HCT116 (cell line): ENCODE measurements at regions not wholly inside any gene's neighbourhood (a gene's known extent, or its start where the extent isn't known, plus 50 kb on each side); places are given as distances from the start of the nearest gene placed in this dataset.
A peak's percentile ranks its signal among the peaks of the same experiment; 100 is the strongest.

ENCODE experiments used
- EGR1 ChIP-seq: IDR thresholded peaks from 2 replicates; pipeline ENCODE4 v1.6.1; 2012; ENCODE audit warnings: low read depth
- EZH2 ChIP-seq: fragments of 200-600 bp; sonication (generic); IDR thresholded peaks from 2 replicates; pipeline ENCODE4 v1.6.1; 2017; ENCODE audit warnings: antibody characterized with exemption, mixed run types
- EZH2phosphoT487 ChIP-seq: fragments of 200-600 bp; IDR thresholded peaks from 2 replicates; pipeline ENCODE4 v1.6.1; 2018; ENCODE audit warnings: antibody characterized with exemption, borderline replicate concordance
- JUND ChIP-seq: IDR thresholded peaks from 2 replicates; pipeline ENCODE4 v1.6.1; 2012
- POLR2A ChIP-seq: IDR thresholded peaks from 2 replicates; pipeline ENCODE4 v1.7.0; 2011; ENCODE audit warnings: borderline replicate concordance; ENCODE audit not compliant: insufficient read depth, insufficient read length; ENCODE audit errors: extremely low read depth
- POLR2AphosphoS5 ChIP-seq: IDR thresholded peaks from 2 replicates; pipeline ENCODE4 v1.6.1; 2011; ENCODE audit warnings: mild to moderate bottlenecking, low read depth, low read length, moderate library complexity
- RAD21 ChIP-seq: IDR thresholded peaks from 2 replicates; pipeline ENCODE4 v1.6.1; 2012; ENCODE audit warnings: low read depth, mild to moderate bottlenecking
- SRF ChIP-seq: IDR thresholded peaks from 2 replicates; pipeline ENCODE4 v1.6.1; 2012; ENCODE audit warnings: low read depth
- TCF7L2 ChIP-seq: IDR thresholded peaks from 2 replicates; pipeline ENCODE4 v1.7.0; 2011; ENCODE audit warnings: borderline replicate concordance, inconsistent platforms; ENCODE audit not compliant: insufficient read depth, insufficient read length; ENCODE audit errors: extremely low read depth
- ZNF274 ChIP-seq: fragments of 200-500 bp; sonication (Bioruptor generic); IDR thresholded peaks from 2 replicates; pipeline ENCODE4 v1.6.1; 2014; ENCODE audit warnings: mild to moderate bottlenecking, low read depth, low read length, inconsistent platforms
- TF ChIP-seq, protein P1 (sequence below), 3 experiments: fragments of 200-600 bp in 1 of 3; sonication (generic) in 1 of 3; IDR thresholded peaks in 2 of 3; conservative IDR thresholded peaks in 1 of 3; 2 replicates each; pipeline ENCODE4 v1.5.1; 2012 to 2017; ENCODE audit warnings: low read depth in 2 of 3, low read length in 2 of 3, antibody characterized with exemption in 1 of 3, borderline replicate concordance in 1 of 3, control low read depth in 1 of 3, mild to moderate bottlenecking in 1 of 3, mixed read lengths in 1 of 3, mixed run types in 1 of 3, moderate library complexity in 1 of 3; ENCODE audit not compliant: insufficient read depth in 1 of 3
- TF ChIP-seq, protein P2 (sequence below): IDR thresholded peaks from 2 replicates; pipeline ENCODE4 v1.6.1; 2011; ENCODE audit warnings: mild to moderate bottlenecking, low read length, moderate library complexity; ENCODE audit not compliant: insufficient replicate concordance; ENCODE audit errors: extremely low read depth
- TF ChIP-seq, protein P3 (sequence below): IDR thresholded peaks from 2 replicates; pipeline ENCODE4 v1.6.1; 2012
- TF ChIP-seq, protein P4 (sequence below): IDR thresholded peaks from 2 replicates; pipeline ENCODE4 v1.6.1; 2012

DNA sequence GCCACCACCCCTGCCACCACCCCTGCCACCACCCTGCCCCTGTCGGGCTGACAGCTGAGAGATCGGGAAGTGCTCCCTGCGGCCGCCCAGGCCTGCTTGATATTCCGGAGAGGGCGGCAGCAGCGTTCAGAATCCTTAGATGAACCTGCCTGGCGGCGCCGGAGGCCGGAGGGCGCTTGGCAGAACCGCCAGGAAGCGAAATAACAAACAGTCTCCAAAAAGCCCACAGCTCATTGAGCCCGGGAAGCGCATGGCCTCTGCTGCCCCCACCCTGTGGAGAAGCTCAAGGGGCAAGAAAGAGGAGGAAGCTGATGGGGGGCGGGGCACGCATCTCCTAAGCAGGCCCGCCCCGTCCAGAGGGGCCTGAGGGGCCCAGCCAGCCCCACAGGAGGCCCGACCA lies 92.2 kb upstream of the MBOAT2 start:
- TF ChIP-seq JUND (no peak), POLR2A (no peak), EZH2 (no peak), TCF7L2 (no peak), POLR2AphosphoS5 (no peak), EZH2phosphoT487 (no peak), EGR1 (no peak), SRF (no peak), ZNF274 (no peak), RAD21 (peak; percentile 27; the same call in 1 of the 2 replicates)
- TF ChIP-seq, protein P1, sequence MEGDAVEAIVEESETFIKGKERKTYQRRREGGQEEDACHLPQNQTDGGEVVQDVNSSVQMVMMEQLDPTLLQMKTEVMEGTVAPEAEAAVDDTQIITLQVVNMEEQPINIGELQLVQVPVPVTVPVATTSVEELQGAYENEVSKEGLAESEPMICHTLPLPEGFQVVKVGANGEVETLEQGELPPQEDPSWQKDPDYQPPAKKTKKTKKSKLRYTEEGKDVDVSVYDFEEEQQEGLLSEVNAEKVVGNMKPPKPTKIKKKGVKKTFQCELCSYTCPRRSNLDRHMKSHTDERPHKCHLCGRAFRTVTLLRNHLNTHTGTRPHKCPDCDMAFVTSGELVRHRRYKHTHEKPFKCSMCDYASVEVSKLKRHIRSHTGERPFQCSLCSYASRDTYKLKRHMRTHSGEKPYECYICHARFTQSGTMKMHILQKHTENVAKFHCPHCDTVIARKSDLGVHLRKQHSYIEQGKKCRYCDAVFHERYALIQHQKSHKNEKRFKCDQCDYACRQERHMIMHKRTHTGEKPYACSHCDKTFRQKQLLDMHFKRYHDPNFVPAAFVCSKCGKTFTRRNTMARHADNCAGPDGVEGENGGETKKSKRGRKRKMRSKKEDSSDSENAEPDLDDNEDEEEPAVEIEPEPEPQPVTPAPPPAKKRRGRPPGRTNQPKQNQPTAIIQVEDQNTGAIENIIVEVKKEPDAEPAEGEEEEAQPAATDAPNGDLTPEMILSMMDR (IDR thresholded peaks at IDR 0.05 in 2 of 3, conservative IDR thresholded peaks at IDR 0.05 in 1 of 3; ENCODE audit: borderline replicate concordance in 1 of 3, insufficient read depth in 1 of 3, low read depth in 2 of 3, low read length in 2 of 3), result no peak
- TF ChIP-seq, protein P2, sequence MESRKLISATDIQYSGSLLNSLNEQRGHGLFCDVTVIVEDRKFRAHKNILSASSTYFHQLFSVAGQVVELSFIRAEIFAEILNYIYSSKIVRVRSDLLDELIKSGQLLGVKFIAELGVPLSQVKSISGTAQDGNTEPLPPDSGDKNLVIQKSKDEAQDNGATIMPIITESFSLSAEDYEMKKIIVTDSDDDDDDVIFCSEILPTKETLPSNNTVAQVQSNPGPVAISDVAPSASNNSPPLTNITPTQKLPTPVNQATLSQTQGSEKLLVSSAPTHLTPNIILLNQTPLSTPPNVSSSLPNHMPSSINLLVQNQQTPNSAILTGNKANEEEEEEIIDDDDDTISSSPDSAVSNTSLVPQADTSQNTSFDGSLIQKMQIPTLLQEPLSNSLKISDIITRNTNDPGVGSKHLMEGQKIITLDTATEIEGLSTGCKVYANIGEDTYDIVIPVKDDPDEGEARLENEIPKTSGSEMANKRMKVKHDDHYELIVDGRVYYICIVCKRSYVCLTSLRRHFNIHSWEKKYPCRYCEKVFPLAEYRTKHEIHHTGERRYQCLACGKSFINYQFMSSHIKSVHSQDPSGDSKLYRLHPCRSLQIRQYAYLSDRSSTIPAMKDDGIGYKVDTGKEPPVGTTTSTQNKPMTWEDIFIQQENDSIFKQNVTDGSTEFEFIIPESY, result no peak
- TF ChIP-seq, protein P3, sequence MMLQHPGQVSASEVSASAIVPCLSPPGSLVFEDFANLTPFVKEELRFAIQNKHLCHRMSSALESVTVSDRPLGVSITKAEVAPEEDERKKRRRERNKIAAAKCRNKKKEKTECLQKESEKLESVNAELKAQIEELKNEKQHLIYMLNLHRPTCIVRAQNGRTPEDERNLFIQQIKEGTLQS, result no peak
- TF ChIP-seq, protein P4, sequence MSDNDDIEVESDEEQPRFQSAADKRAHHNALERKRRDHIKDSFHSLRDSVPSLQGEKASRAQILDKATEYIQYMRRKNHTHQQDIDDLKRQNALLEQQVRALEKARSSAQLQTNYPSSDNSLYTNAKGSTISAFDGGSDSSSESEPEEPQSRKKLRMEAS, result no peak
